Natural killer cell (primary cell): ENCODE measurements at regions not wholly inside any gene's neighbourhood (a gene's known extent, or its start where the extent isn't known, plus 50 kb on each side); places are given as distances from the start of the nearest gene placed in this dataset.

Experiments
- ATAC-seq, 3 donors: fragments of 150-1000 bp in 2 of 3; fragments of 200-7000 bp in 1 of 3; cut with Tn5 transposase; 1 replicate in 1 of 3; 2 replicates in 2 of 3; pipeline ENCODE4 v1.10.0; 2021; ENCODE audit warnings: mild to moderate bottlenecking in 2 of 3, moderate library complexity in 2 of 3
- DNase-seq, 2 donors: peaks; one replicate each; pipeline versions ENCODE4 v3.0.0 to v3.0.0-alpha.2; 2013 to 2021; ENCODE audit warnings: mixed read lengths in 1 of 2
- H3K27ac ChIP-seq: one replicate; pipeline ENCODE4 v1.5.1; 2013; ENCODE audit warnings: mild to moderate bottlenecking, low read length
- H3K27me3 ChIP-seq: one replicate; pipeline ENCODE4 v1.6.1; 2013; ENCODE audit warnings: low read length; ENCODE audit not compliant: control insufficient read depth, insufficient read depth
- H3K36me3 ChIP-seq: one replicate; pipeline ENCODE4 v1.6.1; 2013; ENCODE audit warnings: low read length; ENCODE audit not compliant: control insufficient read depth, insufficient read depth
- H3K4me1 ChIP-seq: one replicate; pipeline ENCODE4 v1.6.1; 2013; ENCODE audit warnings: low read length; ENCODE audit not compliant: control insufficient read depth, insufficient read depth
- H3K4me3 ChIP-seq: one replicate; pipeline ENCODE4 v1.5.1; 2013; ENCODE audit warnings: low read length
- H3K9me3 ChIP-seq: one replicate; pipeline ENCODE4 v1.6.1; 2013; ENCODE audit warnings: low read length; ENCODE audit not compliant: control insufficient read depth, insufficient read depth
- H3K27ac Mint-ChIP-seq, 2 donors: one replicate each; pipeline ENCODE4 v1.8.0; 2022; ENCODE audit warnings: mild to moderate bottlenecking in 2 of 2, mixed read lengths in 2 of 2, moderate library complexity in 1 of 2
- H3K27me3 Mint-ChIP-seq, 2 donors: one replicate each; pipeline ENCODE4 v1.8.0; 2022; ENCODE audit warnings: low read depth in 2 of 2, mixed read lengths in 2 of 2
- H3K36me3 Mint-ChIP-seq: one replicate; pipeline ENCODE4 v1.8.0; 2022; ENCODE audit warnings: mixed read lengths
- H3K4me1 Mint-ChIP-seq, 2 donors: one replicate each; pipeline ENCODE4 v1.8.0; 2022; ENCODE audit warnings: mixed read lengths in 2 of 2
- H3K4me3 Mint-ChIP-seq: one replicate; pipeline ENCODE4 v1.8.0; 2022; ENCODE audit warnings: mild to moderate bottlenecking, moderate library complexity, mixed read lengths
- H3K9me3 Mint-ChIP-seq, 2 donors: one replicate each; pipeline ENCODE4 v1.8.0; 2022; ENCODE audit warnings: mixed read lengths in 2 of 2
- WGBS: methylation state at CpG from one replicate; pipeline ENCODE4 v1.1.7; 2013; ENCODE audit warnings: missing lambda C conversion rate; ENCODE audit not compliant: insufficient coverage; 5-methylcytosine and 5-hydroxymethylcytosine counted together
- intact Hi-C: fragments of 100-400 bp; cut with micrococcal nuclease; formaldehyde crosslinking; loops from one replicate; pipeline ENCODE4 v1.14.2; 2022
- TF ChIP-seq, protein P1 (sequence below): fragments of 200-600 bp; IDR thresholded peaks from one replicate; pipeline ENCODE4 v1.8.0; 2022; ENCODE audit warnings: antibody characterized with exemption

DNA sequence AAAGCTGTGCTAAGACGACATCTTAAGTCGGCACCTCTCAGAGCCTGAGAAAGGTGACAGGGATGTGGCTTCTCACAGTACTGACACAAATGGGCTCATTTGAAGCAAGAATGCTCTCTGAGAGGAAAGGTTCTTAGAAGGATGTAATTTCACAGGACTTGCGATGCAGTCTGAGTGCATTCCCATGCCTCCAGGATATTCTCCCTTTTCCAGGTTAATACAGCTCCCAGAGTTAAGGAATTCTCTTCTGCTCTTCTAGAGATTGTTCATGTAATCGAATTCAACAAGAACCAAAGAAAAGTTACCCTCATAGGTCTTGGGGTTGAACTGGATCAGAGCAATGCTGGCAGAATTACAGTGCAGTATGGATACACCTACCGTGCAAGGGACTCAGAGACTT, 131.0 kb downstream of the GALR1 start:
- no peaks in the 10 kb centered on the region for H3K9me3 ChIP-seq
- no peak overlapping the region for H3K4me3 Mint-ChIP-seq
- ATAC-seq, result no peak
- intact Hi-C loops, result no loop called here
- no peak overlapping the region for H3K27ac Mint-ChIP-seq
- no peaks in the 10 kb centered on the region for H3K9me3 Mint-ChIP-seq
- H3K36me3 ChIP-seq, result no peaks in the 10 kb centered on the region
- no peak overlapping the region for H3K27ac ChIP-seq
- peaks cover 4% of the 10 kb centered on the region for H3K27me3 ChIP-seq
- no peaks in the 10 kb centered on the region for H3K4me1 ChIP-seq
- no peaks in the 10 kb centered on the region for H3K4me1 Mint-ChIP-seq
- TF ChIP-seq, protein P1, sequence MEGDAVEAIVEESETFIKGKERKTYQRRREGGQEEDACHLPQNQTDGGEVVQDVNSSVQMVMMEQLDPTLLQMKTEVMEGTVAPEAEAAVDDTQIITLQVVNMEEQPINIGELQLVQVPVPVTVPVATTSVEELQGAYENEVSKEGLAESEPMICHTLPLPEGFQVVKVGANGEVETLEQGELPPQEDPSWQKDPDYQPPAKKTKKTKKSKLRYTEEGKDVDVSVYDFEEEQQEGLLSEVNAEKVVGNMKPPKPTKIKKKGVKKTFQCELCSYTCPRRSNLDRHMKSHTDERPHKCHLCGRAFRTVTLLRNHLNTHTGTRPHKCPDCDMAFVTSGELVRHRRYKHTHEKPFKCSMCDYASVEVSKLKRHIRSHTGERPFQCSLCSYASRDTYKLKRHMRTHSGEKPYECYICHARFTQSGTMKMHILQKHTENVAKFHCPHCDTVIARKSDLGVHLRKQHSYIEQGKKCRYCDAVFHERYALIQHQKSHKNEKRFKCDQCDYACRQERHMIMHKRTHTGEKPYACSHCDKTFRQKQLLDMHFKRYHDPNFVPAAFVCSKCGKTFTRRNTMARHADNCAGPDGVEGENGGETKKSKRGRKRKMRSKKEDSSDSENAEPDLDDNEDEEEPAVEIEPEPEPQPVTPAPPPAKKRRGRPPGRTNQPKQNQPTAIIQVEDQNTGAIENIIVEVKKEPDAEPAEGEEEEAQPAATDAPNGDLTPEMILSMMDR, result no peak
- H3K36me3 Mint-ChIP-seq, result no peaks in the 10 kb centered on the region
- 89% methylated on average over 4 of the region's 5 CpGs for WGBS
- no peak overlapping the region for H3K4me3 ChIP-seq
- peaks cover 25 to 55% of the 10 kb centered on the region in 2 donors for H3K27me3 Mint-ChIP-seq
- DNase-seq, result no peak

DNA sequence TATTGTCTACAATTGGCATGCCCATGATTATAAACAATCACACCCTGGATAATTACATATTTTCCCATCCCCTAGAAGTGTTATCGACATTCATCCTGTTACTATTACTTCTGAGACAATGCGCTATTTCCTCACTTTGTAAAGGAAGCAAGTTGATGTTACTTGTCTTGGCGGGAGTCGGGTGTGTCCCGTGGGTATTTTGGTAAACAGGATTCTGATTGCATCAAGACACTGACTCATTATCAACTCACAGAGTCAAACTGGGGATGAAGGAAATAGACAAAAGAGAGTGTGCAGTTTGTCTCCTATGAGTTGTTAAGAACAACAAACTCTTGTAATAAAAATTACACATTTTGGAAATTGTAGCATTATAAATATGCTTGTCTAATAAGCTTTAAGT, 142.7 kb downstream of the GALR1 start:
- peaks cover 13 to 49% of the 10 kb centered on the region in 2 donors for H3K27me3 Mint-ChIP-seq
- no peak for DNase-seq
- no peak overlapping the region for H3K27ac Mint-ChIP-seq
- ATAC-seq, result no peak
- Histone ChIP-seq H3K27ac (no peak overlapping the region), H3K9me3 (no peaks in the 10 kb centered on the region), H3K27me3 (peaks cover 2% of the 10 kb centered on the region), H3K36me3 (no peaks in the 10 kb centered on the region), H3K4me1 (no peaks in the 10 kb centered on the region), H3K4me3 (no peak overlapping the region)
- 96% methylated on average over 4 of the region's 5 CpGs for WGBS
- no peaks in the 10 kb centered on the region for H3K9me3 Mint-ChIP-seq
- no peaks in the 10 kb centered on the region for H3K4me1 Mint-ChIP-seq
- H3K36me3 Mint-ChIP-seq, result no peaks in the 10 kb centered on the region
- TF ChIP-seq, protein P1, result no peak
- H3K4me3 Mint-ChIP-seq, result no peak overlapping the region
- intact Hi-C loops, result no loop called here

DNA sequence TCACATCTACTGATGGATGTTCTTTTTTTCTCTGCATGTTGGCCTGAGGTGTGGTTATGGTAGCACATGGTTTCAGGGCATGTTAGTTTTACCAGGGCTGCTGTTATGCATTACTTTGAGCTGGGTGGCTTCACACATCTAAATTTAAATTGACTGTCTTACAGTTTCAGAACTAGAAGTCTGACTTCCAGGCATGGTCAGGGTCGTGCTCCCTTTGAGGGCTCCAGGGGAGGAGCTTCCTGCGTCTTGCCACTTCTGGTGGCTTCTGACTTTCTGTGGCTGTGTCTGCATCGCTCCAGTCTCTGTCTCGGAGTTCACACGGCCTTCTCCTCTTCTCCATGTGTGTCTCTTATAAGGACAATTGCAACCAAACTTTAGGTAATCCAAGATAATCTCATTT, 143.9 kb downstream of the GALR1 start:
- Histone ChIP-seq H3K4me3 (no peak overlapping the region), H3K9me3 (no peaks in the 10 kb centered on the region), H3K4me1 (no peaks in the 10 kb centered on the region), H3K36me3 (no peaks in the 10 kb centered on the region), H3K27me3 (peaks cover 2% of the 10 kb centered on the region), H3K27ac (no peak overlapping the region)
- Mint-ChIP-seq H3K4me3 (no peak overlapping the region), H3K9me3 (no peaks in the 10 kb centered on the region), H3K36me3 (no peaks in the 10 kb centered on the region), H3K27ac (no peak overlapping the region), H3K27me3 (peaks cover 13 to 37% of the 10 kb centered on the region in 2 donors), H3K4me1 (no peaks in the 10 kb centered on the region)
- intact Hi-C loops, result no loop called here
- no peak for ATAC-seq
- WGBS, result 67% methylated on average over 3 of the region's 5 CpGs
- TF ChIP-seq, protein P1, result no peak
- no peak for DNase-seq

DNA sequence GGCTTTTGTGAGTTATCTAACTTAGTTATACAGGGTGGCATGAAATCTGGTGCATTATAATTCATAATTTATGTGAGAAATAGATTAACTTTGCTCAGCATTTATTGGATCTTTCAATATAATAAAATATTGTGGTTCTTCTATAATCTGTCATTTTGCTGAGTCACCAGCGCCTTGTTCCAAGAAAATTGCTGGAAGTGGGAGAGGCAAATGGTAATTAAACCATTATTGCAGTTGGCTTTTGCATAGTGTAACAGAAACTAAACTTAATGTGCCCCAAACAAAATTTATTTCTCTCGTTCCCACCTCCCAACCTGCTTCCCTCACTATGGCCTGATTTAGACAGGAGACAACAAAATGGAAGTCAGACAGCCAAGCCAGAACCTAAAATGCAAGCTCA, 146.3 kb downstream of the GALR1 start:
- Mint-ChIP-seq H3K27me3 (peaks cover 4 to 13% of the 10 kb centered on the region in 2 donors), H3K4me3 (no peak overlapping the region), H3K4me1 (no peaks in the 10 kb centered on the region), H3K36me3 (no peaks in the 10 kb centered on the region), H3K9me3 (no peaks in the 10 kb centered on the region), H3K27ac (no peak overlapping the region)
- ATAC-seq, result no peak
- H3K9me3 ChIP-seq, result no peaks in the 10 kb centered on the region
- DNase-seq, result no peak
- H3K4me3 ChIP-seq, result no peak overlapping the region
- TF ChIP-seq, protein P1, result no peak
- intact Hi-C loops, result no loop called here
- H3K27me3 ChIP-seq, result no peaks in the 10 kb centered on the region
- no peak overlapping the region for H3K27ac ChIP-seq
- H3K4me1 ChIP-seq, result no peaks in the 10 kb centered on the region
- WGBS, result 75% methylated on average over 1 of the region's 2 CpGs
- no peaks in the 10 kb centered on the region for H3K36me3 ChIP-seq
